PC-3 (cell line): ENCODE measurements at regions not wholly inside any gene's neighbourhood (a gene's known extent, or its start where the extent isn't known, plus 50 kb on each side); places are given as distances from the start of the nearest gene placed in this dataset.

ENCODE experiments used
- ATAC-seq: fragments of 200-7000 bp; cut with Tn5 transposase; 2 replicates; pipeline ENCODE4 v1.9.1; 2020; ENCODE audit warnings: mild to moderate bottlenecking, moderate library complexity
- BruUV-seq: library from RNA; stranded (reverse); fragments of 400-500 nt; replicated peaks from 2 replicates; lab custom pipeline; 2021; lab: Mats Ljungman, UMichigan
- CTCF ChIA-PET: fragments of 300-600 bp; sonication (Branson Sonifier 250); formaldehyde crosslinking; loops from one replicate; lab custom pipeline; 2022; ENCODE audit warnings: antibody characterized with exemption; lab: Charles Lee
- POLR2A ChIA-PET: fragments of 300-600 bp; sonication (Branson Sonifier 250); formaldehyde crosslinking; loops from one replicate; lab custom pipeline; 2022; ENCODE audit warnings: antibody characterized with exemption; ENCODE audit not compliant: unreplicated experiment; lab: Charles Lee
- DNase-seq: peaks from one replicate; pipeline ENCODE4 v3.0.0-alpha.2; 2015
- H2AFZ ChIP-seq: fragments of 300-600 bp; sonication (generic); 2 replicates; pipeline ENCODE4 v1.6.0; 2016; ENCODE audit warnings: antibody characterized with exemption, low read length
- H3F3A ChIP-seq: fragments of 300-600 bp; sonication (generic); one replicate; pipeline ENCODE4 v1.6.0; 2017; ENCODE audit warnings: antibody characterized with exemption, low read length, control low read depth, mild to moderate bottlenecking; ENCODE audit not compliant: unreplicated experiment
- H3K27ac ChIP-seq: fragments of 300-600 bp; sonication (generic); 2 replicates; pipeline ENCODE4 v1.5.1; 2016; ENCODE audit warnings: mild to moderate bottlenecking, low read length
- H3K27me3 ChIP-seq: fragments of 300-600 bp; sonication (generic); 2 replicates; pipeline ENCODE4 v1.6.1; 2016; ENCODE audit warnings: low read length, mixed read lengths
- H3K36me3 ChIP-seq: fragments of 300-600 bp; sonication (generic); 2 replicates; pipeline ENCODE4 v1.6.1; 2016; ENCODE audit warnings: low read depth, mixed run types, low read length, mixed read lengths
- H3K4me1 ChIP-seq: fragments of 300-600 bp; sonication (generic); 2 replicates; pipeline ENCODE4 v1.5.1; 2016; ENCODE audit warnings: low read length; ENCODE audit not compliant: insufficient read depth
- H3K4me2 ChIP-seq: fragments of 300-600 bp; sonication (generic); 2 replicates; pipeline ENCODE4 v1.6.0; 2016; ENCODE audit warnings: low read length
- H3K4me3 ChIP-seq: fragments of 300-600 bp; sonication (generic); 2 replicates; pipeline ENCODE4 v1.5.1; 2016; ENCODE audit warnings: mild to moderate bottlenecking, low read length, mixed read lengths
- H3K79me2 ChIP-seq: fragments of 300-600 bp; sonication (generic); 2 replicates; pipeline ENCODE4 v1.6.1; 2017; ENCODE audit warnings: low read length, mixed read lengths
- H3K9ac ChIP-seq: fragments of 300-600 bp; sonication (generic); 2 replicates; pipeline ENCODE4 v1.6.0; 2016; ENCODE audit warnings: mild to moderate bottlenecking, low read length
- H3K9me2 ChIP-seq: fragments of 300-600 bp; sonication (generic); replicated peaks from 2 replicates; pipeline ENCODE4 v1.6.1; 2016; ENCODE audit warnings: mixed run types, low read length, mixed read lengths
- H3K9me3 ChIP-seq: fragments of 300-600 bp; sonication (generic); 2 replicates; pipeline ENCODE4 v1.6.1; 2016; ENCODE audit warnings: low read length, mixed read lengths
- H4K20me1 ChIP-seq: fragments of 300-600 bp; sonication (generic); 2 replicates; pipeline ENCODE4 v1.6.1; 2016; ENCODE audit warnings: low read length, mixed read lengths
- EZH2 ChIP-seq: fragments of 300-600 bp; sonication (generic); IDR thresholded peaks from one replicate; pipeline ENCODE4 v1.6.1; 2017; ENCODE audit warnings: antibody characterized with exemption, mild to moderate bottlenecking, low read length; ENCODE audit not compliant: unreplicated experiment
- EZH2phosphoT487 ChIP-seq: fragments of 300-600 bp; sonication (generic); IDR thresholded peaks from 2 replicates; pipeline ENCODE4 v1.6.1; 2018; ENCODE audit warnings: mild to moderate bottlenecking, antibody characterized with exemption, low read length, borderline replicate concordance
- intact Hi-C: fragments of 100-400 bp; cut with micrococcal nuclease; formaldehyde crosslinking; loops from 2 replicates; pipeline ENCODE4 v1.9.0; 2023
- TF ChIP-seq, protein P1 (sequence below): fragments of 300-600 bp; sonication (generic); conservative IDR thresholded peaks from 2 replicates; pipeline ENCODE4 v1.5.1; 2017; ENCODE audit warnings: antibody characterized with exemption, low read depth, mild to moderate bottlenecking, low read length

- Histone ChIP-seq H2AFZ (no peak overlapping the region), H3K9ac (no peak overlapping the region), H3K27me3 (no peaks in the 10 kb centered on the region), H3K79me2 (0 out of 2 replicates have a peak, but pooled peaks cover 4% of the 10 kb centered on the region), H3F3A (no peaks in the 10 kb centered on the region), H3K36me3 (0 out of 2 replicates have a peak, but pooled peaks cover 3% of the 10 kb centered on the region), H3K4me1 (peaks cover 8% of the 10 kb centered on the region), H3K27ac (no peak overlapping the region), H3K4me2 (no peak overlapping the region), H3K4me3 (no peak overlapping the region), H4K20me1 (no peaks in the 10 kb centered on the region), H3K9me2 (no peaks in the 10 kb centered on the region), H3K9me3 (no peaks in the 10 kb centered on the region)
- intact Hi-C loops = no loop called here
- no TSS peak for BruUV-seq
- no peak for TF ChIP-seq EZH2
- no peak for TF ChIP-seq EZH2phosphoT487
- TF ChIP-seq, protein P1, sequence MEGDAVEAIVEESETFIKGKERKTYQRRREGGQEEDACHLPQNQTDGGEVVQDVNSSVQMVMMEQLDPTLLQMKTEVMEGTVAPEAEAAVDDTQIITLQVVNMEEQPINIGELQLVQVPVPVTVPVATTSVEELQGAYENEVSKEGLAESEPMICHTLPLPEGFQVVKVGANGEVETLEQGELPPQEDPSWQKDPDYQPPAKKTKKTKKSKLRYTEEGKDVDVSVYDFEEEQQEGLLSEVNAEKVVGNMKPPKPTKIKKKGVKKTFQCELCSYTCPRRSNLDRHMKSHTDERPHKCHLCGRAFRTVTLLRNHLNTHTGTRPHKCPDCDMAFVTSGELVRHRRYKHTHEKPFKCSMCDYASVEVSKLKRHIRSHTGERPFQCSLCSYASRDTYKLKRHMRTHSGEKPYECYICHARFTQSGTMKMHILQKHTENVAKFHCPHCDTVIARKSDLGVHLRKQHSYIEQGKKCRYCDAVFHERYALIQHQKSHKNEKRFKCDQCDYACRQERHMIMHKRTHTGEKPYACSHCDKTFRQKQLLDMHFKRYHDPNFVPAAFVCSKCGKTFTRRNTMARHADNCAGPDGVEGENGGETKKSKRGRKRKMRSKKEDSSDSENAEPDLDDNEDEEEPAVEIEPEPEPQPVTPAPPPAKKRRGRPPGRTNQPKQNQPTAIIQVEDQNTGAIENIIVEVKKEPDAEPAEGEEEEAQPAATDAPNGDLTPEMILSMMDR = no peak
- DNase-seq (no peak), ATAC-seq (no peak)
- POLR2A ChIA-PET = no interaction called here
- CTCF ChIA-PET = no interaction called here
Observed at GRCh38 chrX:10072786-10073568, 83.8 kb upstream of the CLCN4 start.

DNA sequence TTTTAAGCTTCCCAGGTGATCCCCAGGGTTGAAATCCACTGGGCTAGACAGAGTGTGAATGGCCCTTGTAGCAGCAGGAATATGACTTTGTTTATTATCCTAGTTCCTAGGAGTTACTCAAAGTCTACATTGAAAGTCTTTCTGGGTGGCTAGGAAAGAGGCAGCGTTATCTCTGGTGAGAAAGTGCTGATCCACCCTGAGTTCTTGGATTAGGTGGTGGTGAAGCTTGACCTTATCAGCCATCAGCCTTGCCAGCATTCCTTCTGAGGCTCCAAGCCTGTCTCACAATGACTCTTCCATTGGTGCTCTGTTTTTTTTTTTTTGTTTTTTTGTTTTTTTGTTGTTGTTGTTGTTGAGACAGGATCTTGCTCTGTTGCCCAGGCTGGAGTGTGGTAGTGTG is 83.1 kb upstream of the CLCN4 start:
- ATAC-seq (no peak), DNase-seq (no peak)
- no peaks in the 10 kb centered on the region for H3F3A ChIP-seq
- H3K36me3 ChIP-seq = peaks cover 3% of the 10 kb centered on the region; the same call in 1 of the 2 replicates
- H3K9ac ChIP-seq = no peak overlapping the region
- no peaks in the 10 kb centered on the region for H3K9me2 ChIP-seq
- no TSS peak for BruUV-seq
- ChIA-PET POLR2A (no interaction called here), CTCF (no interaction called here)
- 0 out of 2 replicates have a peak, but pooled peaks cover 4% of the 10 kb centered on the region for H3K79me2 ChIP-seq
- peaks cover 13% of the 10 kb centered on the region for H3K4me1 ChIP-seq
- intact Hi-C loops = no loop called here
- H3K27ac ChIP-seq = no peak overlapping the region
- H2AFZ ChIP-seq = no peak overlapping the region
- TF ChIP-seq, protein P1 = no peak
- TF ChIP-seq EZH2 (no peak), EZH2phosphoT487 (no peak)
- H4K20me1 ChIP-seq = no peaks in the 10 kb centered on the region
- H3K27me3 ChIP-seq = no peaks in the 10 kb centered on the region
- no peak overlapping the region for H3K4me2 ChIP-seq
- H3K4me3 ChIP-seq = no peak overlapping the region
- no peaks in the 10 kb centered on the region for H3K9me3 ChIP-seq
